ENCODE measurements at regions not wholly inside any gene's neighbourhood (a gene's known extent, or its start where the extent isn't known, plus 50 kb on each side); places are given as distances from the start of the nearest gene placed in this dataset.
A peak's percentile ranks its signal among the peaks of the same experiment; 100 is the strongest.

DNA sequence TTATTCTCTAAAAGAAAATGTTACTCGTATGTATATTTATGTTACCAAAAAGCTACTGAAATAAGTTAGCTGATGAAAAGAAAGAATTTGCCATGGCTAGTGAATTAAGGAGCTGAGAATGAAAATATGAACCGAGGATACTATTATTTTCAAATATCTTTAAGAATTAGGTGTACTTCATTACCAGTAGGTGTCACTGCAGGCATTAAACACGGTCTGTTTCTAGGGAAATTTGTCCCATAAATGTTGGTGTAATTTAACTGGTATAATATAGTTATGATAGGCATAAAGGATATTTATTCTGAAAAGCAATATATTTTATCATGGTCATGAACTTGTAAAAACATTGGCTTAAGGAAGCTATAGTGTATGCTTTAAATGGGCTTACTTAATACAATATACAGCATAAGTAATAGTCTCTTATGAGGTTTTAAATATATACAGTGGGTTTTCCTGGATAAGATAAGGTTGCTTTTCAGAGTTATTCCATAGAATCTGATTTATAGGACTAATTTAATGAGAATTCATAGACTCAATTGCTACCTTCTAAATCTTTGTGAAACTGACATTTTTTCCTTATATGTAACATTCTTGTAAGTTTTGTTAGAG lies 72.4 kb upstream of the MPDZ start:
- TF ChIP-seq, protein P1, sequence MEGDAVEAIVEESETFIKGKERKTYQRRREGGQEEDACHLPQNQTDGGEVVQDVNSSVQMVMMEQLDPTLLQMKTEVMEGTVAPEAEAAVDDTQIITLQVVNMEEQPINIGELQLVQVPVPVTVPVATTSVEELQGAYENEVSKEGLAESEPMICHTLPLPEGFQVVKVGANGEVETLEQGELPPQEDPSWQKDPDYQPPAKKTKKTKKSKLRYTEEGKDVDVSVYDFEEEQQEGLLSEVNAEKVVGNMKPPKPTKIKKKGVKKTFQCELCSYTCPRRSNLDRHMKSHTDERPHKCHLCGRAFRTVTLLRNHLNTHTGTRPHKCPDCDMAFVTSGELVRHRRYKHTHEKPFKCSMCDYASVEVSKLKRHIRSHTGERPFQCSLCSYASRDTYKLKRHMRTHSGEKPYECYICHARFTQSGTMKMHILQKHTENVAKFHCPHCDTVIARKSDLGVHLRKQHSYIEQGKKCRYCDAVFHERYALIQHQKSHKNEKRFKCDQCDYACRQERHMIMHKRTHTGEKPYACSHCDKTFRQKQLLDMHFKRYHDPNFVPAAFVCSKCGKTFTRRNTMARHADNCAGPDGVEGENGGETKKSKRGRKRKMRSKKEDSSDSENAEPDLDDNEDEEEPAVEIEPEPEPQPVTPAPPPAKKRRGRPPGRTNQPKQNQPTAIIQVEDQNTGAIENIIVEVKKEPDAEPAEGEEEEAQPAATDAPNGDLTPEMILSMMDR (IDR thresholded peaks at IDR 0.05; ENCODE audit: low read depth, low read length) = peak; percentile 56
- Histone ChIP-seq H3K4me1 (ENCODE audit: low read depth) (no peaks in the 10 kb centered on the region), H3K36me3 (no peaks in the 10 kb centered on the region), H3K27me3 (no peaks in the 10 kb centered on the region), H3K4me3 (no peak overlapping the region), H3K27ac (no peak overlapping the region), H3K9me3 (ENCODE audit: low read depth) (no peaks in the 10 kb centered on the region)
- peak; percentile 61 to 84 for DNase-seq (ENCODE audit: low read depth in 1 of 2, low spot score in 1 of 2)

DNA sequence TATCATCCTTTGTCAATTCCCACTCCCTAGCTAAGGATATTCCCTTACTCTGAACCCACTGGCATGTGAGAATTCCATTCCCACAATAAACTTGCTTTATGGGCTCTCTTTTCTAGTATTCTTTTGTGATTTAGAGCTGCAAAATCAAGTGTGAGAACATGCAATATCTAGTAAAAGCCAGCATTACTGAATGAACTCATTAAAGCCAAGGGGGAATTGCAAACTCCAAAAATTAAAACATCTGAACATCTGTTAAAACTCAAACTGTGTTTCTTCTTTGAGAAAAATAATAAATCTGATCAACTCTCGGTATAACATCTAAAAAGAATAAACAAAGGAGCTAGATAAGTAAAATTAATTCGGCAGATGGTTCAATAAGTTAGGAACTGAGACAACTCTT lies 53.1 kb upstream of the MPDZ start:
- TF ChIP-seq, protein P1 (IDR thresholded peaks at IDR 0.05; ENCODE audit: low read depth, low read length) = no peak
- Histone ChIP-seq H3K27me3 (no peaks in the 10 kb centered on the region), H3K9me3 (ENCODE audit: low read depth) (no peaks in the 10 kb centered on the region), H3K4me1 (ENCODE audit: low read depth) (no peaks in the 10 kb centered on the region), H3K4me3 (no peak overlapping the region), H3K27ac (no peak overlapping the region), H3K36me3 (no peaks in the 10 kb centered on the region)
- no peak for DNase-seq (ENCODE audit: low read depth in 1 of 2, low spot score in 1 of 2)

DNA sequence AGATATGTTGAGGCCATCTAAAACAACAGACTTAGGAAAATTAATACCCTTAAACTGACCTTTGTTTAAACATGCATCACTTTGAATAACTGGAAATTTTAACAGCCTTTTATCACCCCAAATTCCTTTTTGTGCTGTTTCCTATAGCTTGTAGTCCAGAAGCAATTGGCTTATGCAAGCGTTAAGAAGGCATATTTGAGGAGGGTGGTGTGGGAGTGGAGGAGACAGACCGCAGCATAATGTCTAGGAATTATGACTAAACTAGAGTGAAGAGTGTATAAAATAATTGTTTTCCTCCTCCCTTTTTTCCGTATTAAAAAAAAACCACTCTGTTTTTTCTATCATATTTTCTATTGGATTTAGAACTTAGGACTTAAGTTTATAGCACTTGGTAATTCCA lies 51.8 kb upstream of the MPDZ start:
- no peak overlapping the region for H3K4me3 ChIP-seq
- DNase-seq (ENCODE audit: low read depth in 1 of 2, low spot score in 1 of 2) = peak in 1 of 2 donors; percentile 85
- no peak overlapping the region for H3K27ac ChIP-seq
- TF ChIP-seq, protein P1 (IDR thresholded peaks at IDR 0.05; ENCODE audit: low read depth, low read length) = no peak
- no peaks in the 10 kb centered on the region for H3K36me3 ChIP-seq
- no peaks in the 10 kb centered on the region for H3K9me3 ChIP-seq (ENCODE audit: low read depth)
- no peaks in the 10 kb centered on the region for H3K4me1 ChIP-seq (ENCODE audit: low read depth)
- no peaks in the 10 kb centered on the region for H3K27me3 ChIP-seq

DNA sequence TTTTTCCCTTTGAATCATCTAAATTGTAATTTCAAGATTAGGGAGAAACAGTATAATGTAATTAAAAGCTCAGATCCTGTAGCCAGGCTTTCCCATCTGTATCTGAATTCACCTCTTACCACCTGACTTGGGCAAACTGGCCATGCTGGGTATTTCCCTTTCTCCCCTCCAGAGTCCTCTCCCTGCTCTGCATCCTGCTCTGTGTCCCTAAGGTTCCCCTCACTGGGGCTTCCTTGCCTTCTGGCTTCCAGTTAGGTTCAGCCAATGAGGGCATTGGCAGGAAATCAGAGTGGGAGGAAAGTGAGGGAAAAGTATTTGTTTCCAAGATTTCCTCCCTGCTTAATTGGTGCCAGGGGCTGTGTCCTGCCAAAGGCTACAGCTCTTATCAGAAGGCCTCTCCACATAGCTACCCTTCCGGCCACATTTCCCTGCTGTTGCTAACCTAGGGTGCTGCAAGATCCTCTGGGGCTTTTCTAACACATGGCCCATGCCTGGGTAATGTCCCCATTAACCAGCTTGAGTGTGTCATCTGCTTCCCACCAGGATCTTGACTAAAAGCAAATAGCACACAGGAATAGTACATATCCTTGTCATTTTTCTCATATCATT lies 51.0 kb upstream of the MPDZ start:
- DNase-seq (ENCODE audit: low read depth in 1 of 2, low spot score in 1 of 2) = peak; percentile 17 to 84
- no peaks in the 10 kb centered on the region for H3K27me3 ChIP-seq
- H3K36me3 ChIP-seq = no peaks in the 10 kb centered on the region
- TF ChIP-seq, protein P1 (IDR thresholded peaks at IDR 0.05; ENCODE audit: low read depth, low read length) = no peak
- H3K9me3 ChIP-seq (ENCODE audit: low read depth) = no peaks in the 10 kb centered on the region
- no peak overlapping the region for H3K4me3 ChIP-seq
- no peak overlapping the region for H3K27ac ChIP-seq
- H3K4me1 ChIP-seq (ENCODE audit: low read depth) = no peaks in the 10 kb centered on the region
